NCI-H1105 (cell line): ENCODE measurements at regions not wholly inside any gene's neighbourhood (a gene's known extent, or its start where the extent isn't known, plus 50 kb on each side); places are given as distances from the start of the nearest gene placed in this dataset.

Experiments
- DNase-seq: peaks from one replicate; lab custom pipeline; 2025; lab: John Stamatoyannopoulos, UW

DNA sequence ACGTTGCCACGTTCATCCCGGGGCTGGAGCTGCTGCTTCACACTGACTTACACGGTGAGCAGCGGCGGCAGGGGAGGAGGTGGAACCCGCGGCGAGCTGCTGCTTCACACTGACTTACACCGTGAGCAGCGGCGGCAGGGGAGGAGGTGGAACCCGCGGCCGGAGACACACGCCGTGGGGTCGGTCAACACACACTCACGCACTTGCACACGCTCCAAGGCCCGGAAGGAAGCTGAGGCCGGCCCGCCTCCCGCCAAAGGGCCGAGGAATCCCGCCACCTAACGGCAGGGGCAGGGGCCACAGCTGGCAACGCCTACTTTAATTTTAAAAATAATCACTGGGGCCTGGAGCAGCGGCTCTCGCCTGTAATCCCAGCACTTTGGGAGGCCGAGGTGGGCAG lies 94.4 kb upstream of the FOXC1 start:
- no peak for DNase-seq

DNA sequence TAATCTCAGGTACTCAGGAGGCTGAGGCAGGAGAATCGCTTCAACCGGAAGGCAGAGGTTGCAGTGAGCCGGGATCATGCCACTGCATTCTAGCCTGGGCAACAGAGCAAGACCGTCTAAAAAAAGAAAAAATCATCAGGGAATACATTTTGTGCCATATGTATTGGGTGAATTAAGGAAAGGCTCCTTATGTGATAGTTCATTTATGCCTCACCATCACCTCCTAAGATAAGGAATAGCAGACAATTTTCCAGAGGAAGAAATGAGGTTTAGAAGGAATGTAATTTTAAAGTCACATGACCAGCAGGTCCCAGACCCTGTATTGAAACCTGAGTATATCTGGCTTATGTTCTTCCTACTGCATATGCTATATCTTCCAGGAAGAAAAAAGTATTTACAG lies 93.9 kb upstream of the FOXC1 start:
- no peak for DNase-seq

DNA sequence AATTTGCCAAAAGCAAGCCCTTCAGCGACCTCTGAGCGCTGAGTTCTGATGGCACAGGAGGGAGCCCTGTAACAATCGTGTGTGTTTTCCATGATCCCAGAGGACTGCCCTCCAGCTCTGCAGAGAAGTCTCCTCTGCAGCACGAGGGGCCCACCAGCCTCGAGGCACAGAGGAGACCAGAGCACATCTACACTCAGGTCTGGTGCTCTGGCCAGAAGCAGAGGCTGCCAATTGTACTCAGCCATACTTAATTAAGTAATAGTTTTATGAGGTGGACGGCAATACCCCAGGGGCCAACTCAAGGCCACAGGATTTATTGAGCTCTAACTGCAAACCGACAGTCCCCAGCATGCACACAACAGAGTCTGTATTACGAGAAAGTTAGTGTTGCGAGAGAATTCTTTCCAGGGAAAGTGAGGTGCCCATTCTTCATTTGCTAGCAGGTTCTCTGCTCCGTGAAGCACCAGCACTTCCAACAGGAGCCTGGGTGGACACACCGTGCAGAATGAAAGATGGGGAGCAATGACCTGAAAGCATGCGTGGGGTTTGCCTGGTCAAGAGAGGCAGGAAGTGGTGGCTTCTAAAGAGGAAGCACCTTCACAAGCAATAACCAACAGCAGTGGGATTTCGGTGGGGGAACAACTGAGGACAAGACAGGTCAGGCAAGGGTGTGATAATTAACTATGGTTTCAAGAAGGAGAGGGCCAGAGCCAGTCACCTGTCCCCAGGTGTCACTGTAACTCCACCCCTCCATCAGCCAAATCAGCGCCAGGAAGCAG lies 92.8 kb upstream of the FOXC1 start:
- DNase-seq, result no peak

DNA sequence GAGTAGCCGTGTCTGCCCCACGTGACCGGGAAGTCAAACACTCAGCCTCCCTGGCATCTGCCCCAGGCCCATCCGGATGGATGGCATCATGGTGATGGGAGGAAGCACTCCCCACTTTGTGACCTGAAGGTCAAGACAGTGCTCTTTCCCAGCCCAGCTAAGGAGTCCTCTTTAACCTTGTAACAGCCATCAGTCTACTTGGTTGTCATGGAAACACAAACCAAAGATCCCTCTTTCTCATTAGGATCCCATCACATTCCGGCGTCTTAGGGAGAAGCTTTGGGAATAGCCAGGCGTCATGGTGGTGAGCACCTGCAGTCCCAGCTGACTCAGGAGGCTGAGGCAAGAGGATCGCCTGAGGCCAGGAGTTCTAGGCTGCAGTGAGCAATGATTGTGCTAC lies 90.9 kb upstream of the FOXC1 start:
- DNase-seq, result no peak

DNA sequence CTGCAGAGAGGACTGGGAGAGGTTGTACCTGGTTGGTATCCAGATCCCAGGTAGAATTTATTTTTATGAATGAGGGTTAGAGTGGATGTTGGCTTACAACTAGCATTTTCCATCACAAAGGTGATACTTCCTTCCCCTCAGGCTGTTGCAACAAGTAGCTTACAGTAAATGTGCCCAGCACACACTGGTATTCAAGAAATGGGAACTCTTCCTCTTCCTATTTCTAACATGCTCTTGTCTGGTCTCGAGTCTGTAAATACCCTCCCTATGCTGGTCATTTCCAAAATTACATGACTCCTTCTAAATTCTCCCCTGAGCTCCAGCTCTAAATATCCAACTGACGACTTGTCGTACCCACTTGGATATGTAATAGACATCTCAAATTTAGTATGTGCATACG lies 90.1 kb upstream of the FOXC1 start:
- no peak for DNase-seq

DNA sequence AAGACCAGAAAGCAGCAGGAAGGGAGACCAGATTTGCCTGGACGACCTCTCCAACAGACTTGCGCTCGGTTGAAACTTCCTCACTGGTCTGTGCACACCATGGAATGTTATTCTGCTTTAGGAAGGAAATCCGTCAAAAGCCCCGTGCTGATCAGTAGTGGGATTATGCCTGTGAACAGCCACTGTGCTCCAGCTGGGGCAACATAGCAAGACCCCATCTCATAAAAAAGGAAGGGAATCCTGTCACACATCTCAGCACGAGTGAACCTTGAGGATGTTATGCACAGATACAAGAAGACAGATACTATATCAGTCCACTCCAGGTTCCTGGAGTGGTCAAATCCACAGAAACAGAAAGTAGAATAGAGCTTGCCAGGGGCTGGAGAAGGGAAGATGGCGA lies 86.9 kb upstream of the FOXC1 start:
- no peak for DNase-seq

DNA sequence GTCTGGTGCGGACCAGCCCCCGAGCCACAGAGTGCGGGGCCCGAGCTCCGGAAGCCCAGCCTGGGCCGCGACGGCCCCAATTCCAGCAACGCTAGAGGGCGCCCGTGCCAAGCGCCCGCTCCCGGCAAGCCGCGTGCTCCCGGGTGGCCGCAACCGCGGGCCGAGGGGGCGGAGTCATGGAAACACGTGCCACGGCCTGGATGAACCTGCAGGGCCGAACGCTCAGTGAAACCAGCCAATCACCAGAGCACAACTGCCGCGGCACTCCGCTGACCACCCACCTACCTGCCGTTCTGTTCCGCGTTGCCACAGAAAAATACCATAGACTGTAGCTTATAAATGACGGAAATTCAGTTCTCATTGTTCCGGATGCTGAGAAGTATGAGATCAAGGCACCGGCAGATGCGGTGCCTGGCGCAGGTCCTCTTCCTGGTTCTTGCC lies 85.7 kb upstream of the FOXC1 start:
- no peak for DNase-seq

DNA sequence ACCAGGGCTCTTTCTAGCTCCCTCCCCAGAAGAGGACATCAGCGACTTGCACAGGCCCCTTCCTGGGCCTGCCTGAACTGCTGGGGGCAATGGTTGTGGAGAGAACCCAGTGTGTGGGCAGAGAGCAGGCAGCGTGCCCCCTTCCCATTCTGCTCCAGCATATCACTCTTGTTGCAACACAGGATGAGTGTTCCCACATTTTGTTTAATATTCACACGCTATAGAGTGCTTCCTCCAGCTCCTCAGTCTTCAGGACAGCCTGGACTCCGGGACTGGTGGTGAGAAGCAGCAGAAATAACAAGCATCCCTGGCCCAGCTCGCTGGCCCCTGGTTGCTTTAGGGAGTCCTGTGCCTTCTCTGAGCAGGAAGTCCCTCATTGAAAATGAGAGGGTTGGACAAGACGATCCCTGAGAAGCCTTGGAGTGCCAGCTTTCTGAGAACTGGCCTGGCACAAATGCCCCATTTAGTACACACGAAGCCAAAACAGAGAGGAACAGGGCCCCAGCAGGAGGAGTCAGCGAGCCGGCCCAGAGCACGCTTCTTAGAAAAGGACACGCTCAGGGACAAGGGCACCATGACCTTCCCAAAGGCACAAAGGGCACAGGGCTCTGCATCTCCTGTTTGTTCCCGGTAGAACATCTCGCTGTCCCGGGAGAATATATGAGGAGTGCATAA lies 84.2 kb upstream of the FOXC1 start:
- DNase-seq, result no peak

DNA sequence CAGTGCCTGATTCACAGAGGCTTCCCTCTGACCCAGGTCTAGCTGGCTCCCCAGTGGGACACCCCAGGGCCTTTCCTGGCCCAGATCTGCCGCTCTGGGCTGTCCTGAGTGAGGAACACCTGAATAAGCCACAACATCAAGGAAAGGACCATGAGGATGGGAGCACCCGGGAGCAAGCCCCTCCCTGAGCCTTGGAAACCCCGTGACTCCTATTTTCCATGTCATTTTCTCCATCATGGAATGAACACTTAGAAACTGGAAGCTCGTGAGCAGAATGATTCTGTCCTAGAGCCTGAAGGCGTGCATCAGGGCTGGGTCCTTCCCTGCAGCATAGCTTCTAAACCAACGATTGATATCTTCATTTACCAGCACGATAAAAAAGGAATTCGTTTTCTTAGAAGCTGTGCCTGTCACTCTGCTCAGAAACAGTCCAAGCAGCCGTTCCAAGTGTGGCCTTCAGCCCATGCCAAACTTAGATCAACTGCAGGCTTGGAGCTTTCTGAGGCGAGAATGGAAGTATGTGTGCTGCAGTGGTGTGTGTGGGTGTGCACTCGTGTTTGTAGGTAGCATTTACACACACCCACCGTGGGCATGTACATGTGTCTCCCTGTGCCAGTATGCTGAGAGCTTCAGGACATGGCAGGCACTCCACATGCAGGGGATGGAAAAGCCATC lies 83.2 kb upstream of the FOXC1 start:
- DNase-seq, result no peak

DNA sequence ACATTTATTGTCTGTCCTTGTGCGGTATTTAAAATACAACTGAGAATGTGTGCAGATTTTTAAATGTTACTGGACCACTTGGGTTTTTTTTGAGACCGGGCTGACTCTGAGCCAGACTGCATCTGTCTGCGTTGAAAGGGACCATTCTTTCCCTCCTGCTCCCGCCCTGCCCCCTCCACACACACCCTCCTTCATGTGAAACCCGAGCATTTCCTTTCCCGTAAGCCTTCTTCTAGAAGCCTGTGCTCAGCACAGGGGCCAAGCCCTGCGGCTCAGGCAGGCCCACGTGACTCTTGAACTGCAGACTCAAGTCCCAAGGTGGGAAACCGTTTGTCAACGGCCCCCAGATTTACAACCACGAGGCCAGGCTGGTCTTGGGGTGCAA lies 82.7 kb upstream of the FOXC1 start:
- DNase-seq, result no peak

DNA sequence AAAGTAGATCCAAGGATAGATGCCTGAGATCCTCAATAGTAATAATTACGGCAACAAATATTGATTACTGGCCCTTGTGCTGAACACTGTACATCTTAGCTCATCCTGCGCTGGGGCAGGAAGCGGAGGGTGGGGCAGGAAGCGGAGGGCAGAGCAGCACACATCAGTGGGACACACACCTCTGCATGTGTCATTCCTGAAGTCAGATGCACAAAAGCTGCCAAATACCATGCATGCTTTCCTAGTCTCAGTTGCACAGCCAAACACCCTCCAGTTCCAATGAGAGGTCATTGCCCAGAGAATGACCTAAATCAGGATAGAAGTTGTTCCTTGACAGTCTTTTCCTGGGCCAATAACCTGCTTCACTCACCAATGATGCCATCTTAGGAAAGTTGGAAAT lies 74.4 kb upstream of the FOXC1 start:
- DNase-seq, result no peak

DNA sequence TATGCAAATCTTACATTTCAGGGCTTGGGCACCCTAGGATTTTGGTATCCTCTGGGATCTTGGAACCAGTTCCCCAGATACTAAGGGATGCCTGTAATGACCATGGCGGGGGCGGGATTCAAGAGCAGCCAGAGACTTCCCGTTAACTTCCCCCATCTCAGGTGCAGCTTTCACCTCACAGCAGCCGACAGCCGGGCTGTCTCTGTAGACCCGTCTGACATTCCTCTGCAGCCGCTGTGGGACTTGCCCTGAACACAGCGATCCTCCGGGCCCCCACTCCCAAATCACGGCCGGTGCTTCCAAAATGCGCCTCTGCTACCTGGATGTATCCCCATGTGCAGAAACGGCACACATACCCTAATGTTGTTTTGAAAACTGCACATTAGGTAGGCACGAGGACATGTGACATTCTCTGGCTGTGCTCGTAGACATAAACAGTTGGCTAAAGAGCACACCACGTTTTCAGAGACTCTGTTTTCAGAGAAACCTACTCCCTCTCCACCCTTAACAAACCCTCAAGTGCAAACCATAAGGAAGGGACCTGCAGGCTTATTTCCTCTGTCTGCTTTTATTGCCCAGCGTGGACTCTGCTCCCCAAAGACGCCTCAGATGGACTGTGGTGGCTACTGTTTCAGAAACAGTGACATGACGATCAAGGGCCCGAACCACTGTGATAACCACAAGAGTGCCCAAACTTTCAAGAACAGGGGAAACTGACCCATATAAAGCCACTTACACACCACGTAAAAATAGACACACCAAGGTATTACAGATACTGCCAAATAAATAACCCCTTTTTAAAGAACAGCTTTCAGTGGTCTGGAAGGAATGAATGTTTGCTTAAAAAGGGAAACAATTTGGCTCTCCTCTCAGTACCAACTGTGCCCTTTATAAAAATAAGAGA lies 72.9 kb upstream of the FOXC1 start:
- DNase-seq, result no peak

DNA sequence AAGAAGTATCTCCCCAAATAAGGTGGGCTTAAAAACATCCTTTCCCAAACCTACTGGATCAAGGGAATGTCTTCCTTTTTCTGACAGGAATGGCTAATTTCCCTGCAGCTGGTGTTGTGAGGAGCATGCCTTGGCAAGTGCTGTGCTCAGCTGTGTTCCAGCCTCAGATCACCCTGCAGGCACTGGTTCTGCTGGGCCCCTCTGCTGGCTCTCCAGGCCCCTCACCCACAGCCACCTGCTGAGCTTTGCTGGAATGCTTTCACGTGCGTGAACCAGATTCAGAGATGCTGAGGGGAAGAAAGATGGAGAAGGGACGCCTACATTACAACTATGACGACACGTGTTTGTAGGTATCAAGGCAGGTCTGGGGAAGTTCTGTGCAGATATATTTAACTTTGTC lies 71.3 kb upstream of the FOXC1 start:
- DNase-seq, result no peak

DNA sequence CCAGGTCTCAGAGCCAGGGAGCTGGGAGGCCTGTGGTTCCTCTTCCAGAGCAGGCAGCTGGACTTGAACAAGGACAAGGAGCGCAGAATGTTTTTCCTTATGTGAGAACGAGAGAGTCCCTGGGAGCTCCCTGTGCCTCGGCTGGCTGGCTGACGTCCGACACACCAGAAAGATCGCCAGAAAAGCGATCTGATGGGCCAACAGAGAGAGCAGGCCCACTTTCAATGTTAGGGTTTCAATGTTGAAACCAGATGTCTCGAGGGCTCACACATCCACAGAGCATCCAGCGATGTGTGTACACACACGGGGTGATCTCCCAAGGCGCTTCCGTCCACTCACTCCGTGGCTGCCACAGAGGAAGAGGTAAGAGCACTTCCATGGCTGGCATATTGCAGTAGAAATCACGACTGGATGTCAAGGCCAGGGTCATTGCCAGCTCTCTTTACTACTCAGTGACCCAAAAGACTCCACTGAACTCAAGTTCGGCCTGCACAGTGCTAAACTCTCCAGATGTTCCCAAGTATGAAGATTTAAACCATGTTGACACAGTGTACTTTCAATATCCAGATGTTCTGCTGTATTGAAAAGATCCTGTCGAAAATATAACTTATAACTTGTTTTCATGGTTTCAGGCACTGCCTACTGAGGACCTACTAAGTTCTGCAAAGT lies 70.8 kb upstream of the FOXC1 start:
- DNase-seq, result no peak

DNA sequence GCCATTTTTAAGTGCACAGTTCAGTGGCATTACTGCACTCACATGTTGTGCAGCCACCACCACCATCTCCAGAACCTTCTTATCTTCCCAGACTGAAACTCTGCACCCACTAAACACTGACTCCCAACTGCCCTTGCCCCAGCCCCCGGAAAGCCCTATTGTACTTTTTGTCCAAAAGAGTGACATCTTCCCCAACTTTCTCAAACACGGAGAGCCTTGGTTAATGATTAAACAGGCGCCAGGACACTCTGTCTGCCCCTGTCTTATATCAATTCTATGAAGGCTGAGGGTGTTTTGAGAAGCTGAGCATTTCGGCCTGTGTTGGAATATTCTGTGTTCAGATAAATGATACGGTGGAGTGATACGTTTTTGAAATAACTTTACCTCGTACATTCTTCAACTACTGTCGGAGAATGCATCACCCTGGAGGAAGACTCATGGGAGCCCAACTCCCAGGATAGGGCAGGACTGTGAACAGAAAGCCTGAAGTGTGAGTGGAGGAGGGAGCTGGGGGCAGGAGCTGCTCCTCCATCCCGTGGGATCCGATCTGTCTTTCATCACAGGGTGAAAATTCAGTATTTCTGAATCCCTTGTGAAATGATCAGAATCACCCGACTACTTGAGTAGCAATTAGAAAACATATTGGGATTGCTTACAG lies 68.7 kb upstream of the FOXC1 start:
- no peak for DNase-seq

DNA sequence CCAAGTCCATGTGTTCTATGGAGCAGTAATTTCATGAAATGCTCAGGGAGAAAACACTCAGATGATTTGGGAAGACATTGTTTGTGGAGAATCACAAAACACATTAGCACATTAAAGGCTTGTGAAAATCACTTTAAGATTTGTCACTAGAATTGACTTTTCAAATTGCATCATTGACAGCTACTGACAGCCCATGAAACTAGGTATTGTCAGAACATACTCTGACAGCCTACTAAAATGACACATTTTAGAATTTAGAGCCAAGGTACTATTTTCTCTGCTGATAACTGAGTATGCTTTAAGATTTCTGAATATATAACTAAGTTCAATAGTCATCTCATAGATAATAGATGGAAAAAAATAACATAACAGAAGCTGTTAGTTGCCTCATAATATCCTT lies 67.4 kb upstream of the FOXC1 start:
- no peak for DNase-seq

DNA sequence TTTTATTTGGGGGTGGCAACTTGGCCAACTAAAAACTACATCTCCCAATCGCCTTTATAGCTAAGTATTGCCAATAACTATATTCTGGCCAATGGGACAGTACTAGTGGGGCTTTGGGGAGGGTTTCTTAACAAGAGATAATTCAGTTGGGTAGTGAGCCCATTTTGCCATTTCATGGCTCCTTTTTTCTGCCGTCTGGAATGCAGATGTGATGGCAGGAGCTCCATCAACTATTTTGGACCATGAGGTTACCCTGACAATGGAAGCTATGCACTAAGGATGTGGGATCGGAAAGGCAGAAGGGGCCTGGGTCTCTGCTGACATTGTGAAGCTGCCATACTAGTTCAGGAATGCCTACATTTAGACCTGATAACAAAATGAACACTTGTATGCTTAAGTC lies 67.0 kb upstream of the FOXC1 start:
- DNase-seq, result no peak

DNA sequence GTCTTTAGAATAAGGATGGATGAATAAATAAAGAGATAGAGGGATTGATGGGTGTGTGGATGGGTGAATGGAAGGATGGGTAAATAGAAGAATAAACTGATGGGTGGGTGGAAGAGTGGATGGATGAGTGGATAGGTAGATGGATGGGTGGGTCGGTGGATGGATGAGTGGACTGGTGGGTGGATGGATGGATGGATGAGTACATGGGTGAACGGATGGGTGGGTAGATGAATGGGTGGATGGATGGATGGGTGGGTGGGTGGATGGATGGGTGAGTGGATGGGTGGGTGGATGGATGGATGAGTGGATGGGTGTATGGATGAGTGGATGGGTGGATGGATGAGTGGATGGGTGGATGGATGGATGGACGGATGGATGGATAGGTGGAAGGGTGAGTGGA lies 65.7 kb upstream of the FOXC1 start:
- no peak for DNase-seq

DNA sequence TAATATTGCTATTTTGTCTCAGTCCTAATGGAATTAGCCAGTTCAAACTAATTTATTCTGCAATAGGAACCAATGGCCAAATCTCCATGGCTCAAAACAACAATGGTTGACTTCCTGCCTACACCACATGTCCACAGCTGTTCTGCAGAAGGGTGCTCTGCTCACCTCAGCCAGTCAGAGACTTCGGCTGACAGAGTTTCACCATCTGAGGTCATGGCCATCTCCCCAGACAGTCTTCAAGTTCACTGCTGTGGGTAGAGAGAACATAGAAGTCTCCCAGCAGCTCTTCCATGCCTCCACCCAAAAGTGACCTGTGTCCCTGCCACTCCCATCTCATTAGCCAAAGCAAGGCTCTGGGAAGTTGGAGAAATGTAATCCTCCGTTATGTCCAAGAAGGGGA lies 65.1 kb upstream of the FOXC1 start:
- DNase-seq, result no peak

DNA sequence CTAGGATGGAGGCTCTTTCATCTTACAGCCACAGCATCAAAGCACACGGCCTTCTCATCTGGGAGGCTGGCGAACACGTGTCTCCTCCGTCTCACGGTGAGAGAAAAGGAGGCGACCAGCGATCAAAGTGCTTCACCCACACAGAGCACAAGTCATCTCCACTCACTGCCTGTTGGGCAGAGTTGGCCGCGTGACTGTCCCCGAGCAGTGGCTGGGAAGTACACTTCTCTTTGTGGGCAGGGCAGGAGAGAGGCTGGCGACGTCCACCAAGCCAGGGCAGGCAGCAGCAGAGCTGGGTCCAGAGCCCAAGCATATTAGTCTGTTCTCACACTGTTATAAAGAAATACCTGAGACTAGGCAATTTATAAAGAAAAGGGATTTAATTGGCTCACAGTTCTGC lies 64.1 kb upstream of the FOXC1 start:
- no peak for DNase-seq

DNA sequence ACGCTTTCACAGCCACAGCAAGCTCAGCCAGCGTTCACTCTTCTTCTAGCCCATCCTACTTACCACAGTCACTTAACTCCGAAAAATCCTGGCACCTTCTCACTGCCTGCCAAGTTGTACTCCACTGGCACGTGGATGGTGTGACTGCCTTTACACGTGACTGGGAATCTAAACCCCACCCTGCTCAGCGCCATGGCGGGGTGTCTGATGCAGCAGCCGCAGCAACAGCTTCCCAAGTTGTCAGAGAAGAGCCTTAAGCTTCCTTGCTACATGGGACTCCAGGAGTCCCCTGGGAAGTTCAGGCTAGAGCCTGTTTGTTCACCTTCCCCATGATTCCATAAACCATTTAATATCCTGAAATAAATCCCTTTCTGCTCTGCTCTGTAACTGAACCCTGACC lies 61.9 kb upstream of the FOXC1 start:
- no peak for DNase-seq
